Erythroblast (primary cell): ENCODE measurements at regions not wholly inside any gene's neighbourhood (a gene's known extent, or its start where the extent isn't known, plus 50 kb on each side); places are given as distances from the start of the nearest gene placed in this dataset.

Experiments used
- GATA1 ChIP-seq: IDR thresholded peaks from 2 replicates; pipeline ENCODE4 v1.6.1; 2011; ENCODE audit warnings: low read depth, mild to moderate bottlenecking, control low read depth, low read length, moderate library complexity
- POLR2A ChIP-seq: IDR thresholded peaks from 2 replicates; pipeline ENCODE4 v1.6.1; 2011; ENCODE audit warnings: mild to moderate bottlenecking, low read length

- TF ChIP-seq POLR2A (no peak), GATA1 (no peak)
Measured at GRCh38 chr11:109946322-109946846, 146.8 kb upstream of the ZC3H12C start.
